T47D (cell line): ENCODE measurements at regions not wholly inside any gene's neighbourhood (a gene's known extent, or its start where the extent isn't known, plus 50 kb on each side); places are given as distances from the start of the nearest gene placed in this dataset.
"Not testable (repeated sequence)": the region's sequence is repeated elsewhere in the genome, so short reads cannot be mapped to it uniquely, and the experiment has no call there.

Experiments used
- DNase-seq, 2 experiments: peaks; one replicate each; pipeline versions ENCODE4 v3.0.0 to v3.0.0-alpha.2; 2011 to 2012; ENCODE audit warnings: low read depth in 1 of 2, low spot score in 1 of 2
- JUND ChIP-seq: IDR thresholded peaks from 2 replicates; pipeline ENCODE4 v1.6.1; 2012; ENCODE audit warnings: low read depth
- in situ Hi-C: cut with HindIII; loops from 2 replicates; pipeline ENCODE4 v1.10.0; 2016; ENCODE audit warnings: low sequenced_read_pairs, low pct_unique_long_range_greater_than_20kb

- no peak for TF ChIP-seq JUND
- DNase-seq: no peak
- in situ Hi-C loops: no loop called here
Observed at GRCh38 chr14:97056086-97056485, 258.9 kb downstream of the VRK1 start.

DNA sequence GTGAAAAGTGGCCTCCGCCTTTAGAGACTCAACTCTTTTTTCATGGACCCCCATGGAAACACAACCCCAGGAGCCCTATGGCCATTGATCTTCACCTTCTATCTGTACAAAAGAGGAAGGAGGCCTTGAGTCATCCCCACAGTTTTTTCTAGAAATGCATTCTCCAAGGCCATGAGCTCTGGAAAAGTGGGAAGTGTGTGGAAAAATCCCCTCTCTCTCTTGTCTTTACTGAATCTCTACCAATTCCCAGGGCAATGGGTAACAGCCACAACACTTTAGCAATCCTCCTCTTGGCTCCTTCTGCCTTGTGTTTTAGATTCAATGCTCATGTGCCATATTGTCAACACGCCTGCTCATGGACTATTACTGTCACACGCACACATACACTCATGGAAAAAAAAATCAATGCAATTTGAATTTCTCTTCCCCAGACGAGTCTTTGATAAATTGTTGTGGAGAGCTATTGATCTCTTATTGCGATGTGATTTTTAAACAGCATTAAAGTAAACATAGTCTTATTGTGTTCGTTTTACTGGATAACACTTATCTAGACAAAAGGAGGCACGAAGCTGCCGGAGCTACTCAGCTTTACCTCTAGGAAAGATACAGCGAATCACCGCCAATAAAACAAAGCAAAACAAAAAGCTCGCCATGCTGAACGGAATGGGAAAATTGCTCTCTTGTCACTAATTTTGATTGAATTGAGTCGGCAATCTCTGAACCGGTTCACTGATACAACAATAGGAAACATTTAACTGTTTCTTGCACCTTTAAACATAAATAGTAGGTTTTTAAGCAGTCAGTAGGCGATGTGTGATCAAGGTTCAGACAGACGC is 260.3 kb downstream of the VRK1 start:
- in situ Hi-C loops: no loop called here
- TF ChIP-seq JUND: no peak
- no peak for DNase-seq

DNA sequence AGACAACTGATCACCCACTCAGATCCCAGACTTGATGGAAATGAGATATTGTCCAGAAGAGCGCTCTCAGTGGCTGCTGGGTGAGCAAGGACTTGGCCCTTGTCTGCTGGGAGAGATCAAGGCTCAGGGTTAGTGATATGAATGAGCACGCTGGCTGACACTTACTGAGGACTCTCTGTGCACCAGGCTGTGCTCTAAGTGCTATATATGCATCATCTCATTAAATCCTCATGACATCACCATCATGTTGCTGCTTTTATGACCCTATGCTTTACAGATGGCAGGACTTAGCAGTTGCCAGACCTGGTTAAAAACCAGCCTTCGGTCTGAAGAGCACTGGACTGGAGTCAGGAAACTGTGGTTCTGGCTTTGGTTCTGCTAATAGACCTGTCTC is 260.9 kb downstream of the VRK1 start:
- in situ Hi-C loops: no loop called here
- no peak for DNase-seq
- no peak for TF ChIP-seq JUND

DNA sequence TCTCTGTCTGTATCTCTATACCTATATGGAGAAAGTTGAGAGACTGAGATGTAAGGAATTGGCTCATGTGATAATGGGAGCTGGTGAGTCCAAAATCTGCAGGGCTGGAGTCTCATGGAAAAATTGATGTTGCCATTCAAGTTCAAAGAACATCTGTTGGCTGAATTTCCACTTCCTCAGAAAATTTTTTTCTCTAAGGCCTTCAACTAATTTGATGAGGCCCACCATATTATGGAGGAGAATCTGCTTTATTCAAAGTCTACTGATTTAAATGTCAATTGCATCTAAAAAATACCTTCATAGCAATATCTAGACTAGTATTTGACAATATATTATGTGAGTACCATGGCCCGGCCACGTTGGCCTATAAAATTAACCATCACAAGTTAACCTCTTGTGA is 261.4 kb downstream of the VRK1 start:
- no peak for TF ChIP-seq JUND
- in situ Hi-C loops: no loop called here
- no peak for DNase-seq

GRCh38 chr14:97061198-97061597 is 264.0 kb downstream of the VRK1 start:
- DNase-seq: no peak
- TF ChIP-seq JUND: no peak
- in situ Hi-C loops: no loop called here

- no peak for DNase-seq
- in situ Hi-C loops: no loop called here
- TF ChIP-seq JUND: no peak
Observed at GRCh38 chr14:97061714-97062113, 264.5 kb downstream of the VRK1 start.

- no peak for TF ChIP-seq JUND
- in situ Hi-C loops: no loop called here
- no peak for DNase-seq
Observed at GRCh38 chr14:97065305-97066067, 268.3 kb downstream of the VRK1 start.

- DNase-seq: no peak
- no peak for TF ChIP-seq JUND
- in situ Hi-C loops: no loop called here
Observed at GRCh38 chr14:97066068-97066899, 269.1 kb downstream of the VRK1 start.

DNA sequence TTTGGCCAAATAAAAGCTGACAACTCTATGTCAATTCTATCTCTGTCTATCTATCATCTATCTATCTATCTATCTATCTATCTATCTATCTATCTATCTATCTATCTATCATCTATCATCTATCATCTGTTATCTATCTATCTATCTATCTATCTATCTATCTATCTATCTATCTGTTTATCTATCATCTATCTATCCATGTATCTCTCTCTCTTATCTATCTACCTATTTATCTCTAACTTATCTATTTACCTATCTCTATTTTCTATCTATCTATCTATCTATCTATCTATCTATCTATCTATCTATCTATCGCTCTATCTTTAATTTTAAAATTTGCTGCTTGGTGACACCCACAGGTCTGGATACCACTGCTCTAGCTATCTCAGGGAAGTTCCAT is 271.1 kb downstream of the VRK1 start:
- DNase-seq, in situ Hi-C loops: not testable (repeated sequence)

GRCh38 chr14:97070259-97070658 is 273.1 kb downstream of the VRK1 start:
- no peak for DNase-seq
- in situ Hi-C loops: no loop called here
- no peak for TF ChIP-seq JUND

DNA sequence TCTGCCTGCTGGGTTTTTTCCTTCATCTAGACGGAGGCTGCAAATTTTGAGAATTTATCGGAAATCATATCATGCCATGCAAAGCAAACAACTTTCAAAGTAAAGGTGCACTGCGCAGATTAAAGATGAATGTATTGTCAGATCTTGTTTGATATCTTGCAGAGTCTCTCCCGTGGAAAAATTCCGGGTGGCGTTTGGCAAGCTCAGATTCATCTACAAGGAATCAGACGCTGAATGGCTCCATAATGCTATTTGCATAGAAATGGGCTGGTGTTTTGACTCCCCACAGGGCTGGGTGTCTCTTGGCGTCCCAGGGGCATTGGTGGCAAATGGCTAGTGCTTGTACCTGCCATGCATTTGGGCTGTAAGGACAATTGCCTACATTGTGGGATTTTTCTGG is 274.0 kb downstream of the VRK1 start:
- DNase-seq: no peak
- in situ Hi-C loops: no loop called here
- no peak for TF ChIP-seq JUND

DNA sequence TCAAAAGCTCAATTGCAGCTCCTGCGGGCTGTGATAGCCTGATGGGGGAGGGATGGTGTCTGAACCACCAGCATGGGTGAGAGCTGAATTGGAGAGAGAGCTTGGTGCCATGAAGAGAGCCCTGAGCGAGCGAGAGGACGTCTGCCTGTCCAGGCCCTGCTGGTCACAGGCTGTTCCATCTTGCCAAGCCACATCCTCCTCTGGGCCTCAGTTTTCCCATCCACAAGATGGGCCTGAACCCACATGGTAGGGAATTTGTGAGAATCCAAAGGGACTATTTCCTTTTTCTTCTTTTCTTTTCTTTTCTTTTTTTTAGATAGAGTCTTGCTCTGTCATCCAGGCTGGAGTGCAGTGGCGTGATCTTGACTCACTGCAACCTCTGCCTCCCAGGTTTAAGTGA is 276.4 kb downstream of the VRK1 start:
- no peak for TF ChIP-seq JUND
- DNase-seq: no peak
- in situ Hi-C loops: no loop called here

GRCh38 chr14:97074456-97074855 is 277.3 kb downstream of the VRK1 start:
- in situ Hi-C loops: no loop called here
- no peak for TF ChIP-seq JUND
- DNase-seq: no peak
